Ecto neural progenitor cell (in vitro differentiated cells): ENCODE measurements at regions not wholly inside any gene's neighbourhood (a gene's known extent, or its start where the extent isn't known, plus 50 kb on each side); places are given as distances from the start of the nearest gene placed in this dataset.

Experiments
- DNase-seq: peaks from one replicate; pipeline ENCODE4 v3.0.0-alpha.2; 2018; ENCODE audit warnings: low spot score

DNA sequence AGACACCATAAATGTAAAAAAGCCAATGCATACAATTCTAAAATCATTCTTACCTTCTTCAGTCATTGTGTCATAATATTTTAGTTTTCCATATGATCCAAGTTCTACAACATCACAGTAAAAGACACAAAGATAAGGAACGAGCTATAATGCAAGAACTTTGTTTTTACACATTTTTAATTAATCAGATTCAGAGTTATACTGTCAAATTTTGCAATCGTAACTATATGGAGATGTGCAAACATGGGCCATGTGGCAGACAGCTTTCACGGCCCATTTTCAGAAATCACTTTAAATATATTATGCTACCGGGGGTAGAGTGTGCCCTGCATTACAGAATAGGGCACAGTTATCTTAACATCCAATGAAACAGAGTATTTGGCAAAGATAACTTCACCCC, 188.4 kb downstream of the ACER2 start:
- DNase-seq, result no peak

DNA sequence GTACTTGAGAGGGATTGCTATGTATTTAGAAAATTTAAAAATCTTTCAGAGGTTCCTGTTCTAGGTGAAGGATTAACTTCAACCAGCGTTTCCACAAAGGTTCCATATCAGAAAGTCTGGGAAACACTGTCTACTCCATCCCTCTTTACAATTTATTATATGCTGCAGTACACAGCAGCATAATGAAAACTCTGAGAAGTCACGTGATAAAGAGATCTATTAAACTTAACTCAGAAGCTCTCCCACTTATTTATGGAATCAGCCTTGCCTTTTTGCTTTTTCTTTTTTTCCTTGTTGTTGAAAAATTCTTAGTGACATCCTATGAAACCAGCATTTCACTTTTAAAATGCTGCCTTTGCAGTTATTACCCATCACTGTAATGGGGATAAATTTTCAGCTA, 186.2 kb downstream of the ACER2 start:
- no peak for DNase-seq

DNA sequence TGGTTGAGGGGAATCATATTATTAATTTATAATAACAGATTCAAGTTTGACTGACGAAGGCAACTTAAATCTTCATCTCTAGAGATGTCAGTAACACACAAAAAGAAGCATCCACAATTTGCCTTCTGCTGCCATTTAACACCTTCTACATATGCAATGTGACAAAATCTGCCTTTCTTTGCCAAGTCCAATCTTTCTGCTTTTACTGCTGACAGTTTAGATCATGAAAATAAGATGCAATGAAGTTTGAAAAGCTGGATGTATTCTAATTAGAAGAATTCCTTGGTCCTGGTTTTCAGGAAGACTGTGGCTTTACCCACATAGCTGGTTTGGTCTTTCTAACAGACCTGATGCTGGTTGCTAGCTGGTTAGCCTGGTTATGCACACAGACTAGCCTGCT, 178.9 kb downstream of the ACER2 start:
- DNase-seq, result no peak

DNA sequence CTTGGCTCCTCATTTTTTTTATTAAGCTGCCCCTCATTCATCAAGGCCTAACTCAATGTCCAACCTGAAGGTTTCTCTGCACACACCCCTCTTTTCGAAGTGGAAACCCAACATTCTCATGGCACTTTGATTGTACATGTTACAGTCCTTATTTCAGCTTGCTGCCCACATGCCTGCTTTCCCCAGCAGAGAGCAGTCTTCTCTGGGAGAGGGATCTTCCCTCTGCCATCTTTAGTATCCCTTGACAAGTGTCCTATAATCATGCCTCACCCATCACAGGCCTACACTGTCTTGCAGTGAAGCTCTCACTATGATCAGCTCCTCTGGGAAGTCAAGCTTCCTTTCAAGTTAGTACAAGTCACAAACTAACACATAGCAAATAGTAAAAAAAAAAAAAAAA, 175.1 kb downstream of the ACER2 start:
- no peak for DNase-seq

DNA sequence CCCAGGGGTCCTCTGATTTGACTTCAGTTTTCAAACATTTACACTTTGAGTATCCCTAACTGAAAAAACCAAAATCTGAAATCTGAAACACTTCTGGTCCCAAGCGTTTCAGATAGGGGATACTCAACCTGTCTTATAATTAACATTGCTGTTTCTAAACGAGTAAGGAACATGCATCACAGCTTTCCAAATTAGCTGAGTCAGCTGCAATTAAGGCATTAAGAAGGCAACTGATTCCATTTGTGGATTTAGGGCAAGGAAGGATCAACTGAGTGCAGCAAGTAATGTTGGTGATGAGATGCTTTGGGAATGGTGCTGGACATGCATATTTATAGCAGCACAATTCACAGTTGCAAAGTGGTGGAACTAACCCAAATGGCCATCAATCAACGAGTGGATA, 168.6 kb downstream of the ACER2 start:
- DNase-seq, result no peak

DNA sequence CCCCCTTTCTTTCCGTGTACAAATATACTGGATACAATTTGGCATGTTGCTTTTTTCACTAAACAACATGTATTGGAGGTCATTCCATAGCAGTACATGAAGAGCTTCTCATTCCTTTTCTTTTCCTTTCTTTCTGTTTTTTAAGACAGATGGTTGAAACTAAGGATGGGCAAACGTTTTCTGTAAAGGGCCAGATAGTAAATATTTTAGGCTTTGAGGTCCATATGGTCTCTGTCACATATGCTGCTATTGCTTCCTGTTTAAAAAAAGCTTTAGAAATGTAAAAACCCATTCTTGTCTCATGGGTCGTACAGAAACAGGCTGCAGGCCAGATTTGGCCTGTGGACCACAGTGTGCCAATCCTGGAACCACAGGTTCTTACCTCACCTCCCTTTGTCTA, 160.1 kb downstream of the ACER2 start:
- no peak for DNase-seq

DNA sequence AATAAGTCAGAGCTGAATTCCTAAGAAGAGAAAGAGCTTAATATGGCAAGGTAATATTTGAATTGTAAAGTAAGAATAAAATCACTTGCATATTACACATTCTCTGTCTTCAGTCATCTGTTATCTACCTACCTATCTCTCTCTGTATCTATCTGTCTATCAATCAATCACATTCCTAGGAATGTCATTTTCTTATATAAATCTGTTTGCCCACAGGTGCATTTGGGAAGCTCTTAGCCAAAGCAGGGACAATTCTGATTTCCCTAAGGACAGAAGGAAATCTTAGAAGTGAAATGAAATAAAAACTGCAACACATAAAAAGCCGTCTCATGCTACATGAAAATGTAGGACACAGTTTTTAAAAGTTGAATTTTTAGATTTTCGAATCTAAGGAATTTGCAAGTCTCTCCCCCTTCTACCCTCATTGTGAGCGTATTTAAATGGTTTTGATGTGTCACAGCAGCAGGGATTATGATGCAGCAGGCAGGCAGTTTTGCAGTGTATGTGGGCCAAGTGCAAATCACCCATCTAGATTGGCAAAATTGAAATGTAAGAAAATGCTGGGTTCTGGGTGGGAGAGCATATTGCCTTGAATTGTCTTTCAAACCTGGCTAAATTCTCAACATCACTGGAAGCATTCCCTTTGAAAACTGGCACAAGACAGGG, 155.7 kb downstream of the ACER2 start:
- DNase-seq, result no peak

DNA sequence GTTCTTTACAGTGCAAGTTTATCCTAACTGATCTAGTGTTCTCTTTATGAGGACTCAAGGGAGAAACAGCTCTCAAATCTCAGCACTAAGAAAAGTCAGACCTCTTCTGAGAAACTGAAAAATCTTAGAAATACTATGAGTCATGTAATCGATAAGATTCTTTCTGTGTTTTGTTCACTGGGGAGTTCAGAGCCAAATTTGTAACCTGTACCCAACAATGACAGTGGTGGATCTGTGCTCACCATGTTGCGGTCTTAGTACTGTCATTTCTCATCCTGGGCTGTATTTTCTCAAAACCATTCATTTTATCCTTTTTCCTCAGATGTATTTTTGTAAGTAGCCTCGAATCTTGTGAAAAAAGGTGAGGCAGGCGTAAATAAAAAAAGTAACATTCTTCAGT, 146.4 kb downstream of the ACER2 start:
- no peak for DNase-seq

DNA sequence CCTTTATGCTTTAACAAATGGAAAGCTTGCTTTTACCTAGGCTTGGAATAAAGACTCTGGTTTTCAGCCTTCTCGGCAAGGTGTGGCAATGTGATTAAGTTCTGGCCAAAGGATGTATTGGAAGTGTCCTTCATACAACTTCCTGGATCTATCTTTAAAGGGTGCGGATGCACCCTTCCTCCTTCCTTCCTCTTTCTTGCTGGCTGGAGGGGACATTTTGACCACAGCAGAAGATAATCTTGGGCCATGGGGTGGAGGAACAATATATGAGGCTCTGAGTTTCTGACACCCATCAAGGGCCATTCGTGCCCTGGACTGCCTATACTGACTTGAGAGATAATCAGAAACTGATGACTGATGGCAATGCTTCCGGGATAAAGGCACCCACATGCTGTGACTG, 145.7 kb downstream of the ACER2 start:
- no peak for DNase-seq

DNA sequence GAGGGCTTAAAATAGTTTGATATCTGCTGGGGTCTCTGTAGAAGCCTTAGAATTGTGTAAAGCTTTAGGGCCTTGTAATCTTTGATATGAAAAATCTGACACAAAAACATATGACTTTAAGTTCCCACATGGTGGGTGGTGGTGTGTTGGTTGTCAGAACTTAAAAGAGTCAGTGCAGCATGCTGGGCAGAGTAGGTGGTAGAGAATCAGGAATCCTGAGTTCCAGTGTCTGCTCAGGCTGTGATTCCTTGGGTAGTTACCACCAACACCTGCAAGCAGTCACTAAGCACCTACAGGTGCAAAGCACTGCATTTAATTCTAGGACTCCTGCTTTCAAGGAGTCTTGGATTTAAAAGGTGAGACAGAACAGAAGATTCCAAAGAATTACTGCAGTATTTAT, 144.6 kb downstream of the ACER2 start:
- no peak for DNase-seq

DNA sequence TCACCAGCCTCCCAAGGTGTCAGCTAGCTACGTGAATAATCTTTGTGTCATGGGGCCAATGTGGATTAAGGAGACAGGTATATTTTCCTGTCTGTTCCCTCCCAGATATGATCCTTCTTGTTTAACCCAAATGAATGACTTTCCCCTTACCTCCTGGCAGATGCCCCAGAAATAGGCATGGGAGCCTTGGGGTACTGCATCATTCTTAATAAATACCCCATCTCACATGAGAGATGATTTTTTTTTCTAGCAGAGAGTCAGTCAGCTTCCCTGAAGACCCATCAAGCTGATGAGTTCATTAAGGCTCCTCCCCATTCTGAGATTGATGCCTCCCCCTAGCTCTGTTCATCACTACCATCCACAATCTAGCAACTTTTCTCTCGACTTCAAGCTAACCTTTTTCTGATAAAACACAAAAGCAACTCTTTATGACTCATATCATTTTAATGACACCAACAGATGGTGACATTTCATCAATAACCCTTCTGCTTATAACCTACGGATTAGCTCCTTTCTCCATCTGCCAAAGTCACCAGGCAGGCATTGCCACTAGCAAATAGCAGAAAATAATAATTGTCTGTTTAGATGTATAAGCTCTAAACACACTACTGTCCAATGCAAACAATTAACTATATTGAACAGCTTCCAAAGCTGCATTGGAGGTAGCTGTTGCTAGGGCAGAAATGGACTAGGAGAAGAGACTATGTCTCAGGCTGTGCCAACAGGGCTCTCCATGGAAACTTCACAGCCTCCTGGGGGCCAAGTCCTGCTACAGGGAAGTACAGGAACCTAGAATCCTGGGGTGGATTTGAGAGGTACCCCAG, 143.7 kb downstream of the ACER2 start:
- DNase-seq, result no peak

DNA sequence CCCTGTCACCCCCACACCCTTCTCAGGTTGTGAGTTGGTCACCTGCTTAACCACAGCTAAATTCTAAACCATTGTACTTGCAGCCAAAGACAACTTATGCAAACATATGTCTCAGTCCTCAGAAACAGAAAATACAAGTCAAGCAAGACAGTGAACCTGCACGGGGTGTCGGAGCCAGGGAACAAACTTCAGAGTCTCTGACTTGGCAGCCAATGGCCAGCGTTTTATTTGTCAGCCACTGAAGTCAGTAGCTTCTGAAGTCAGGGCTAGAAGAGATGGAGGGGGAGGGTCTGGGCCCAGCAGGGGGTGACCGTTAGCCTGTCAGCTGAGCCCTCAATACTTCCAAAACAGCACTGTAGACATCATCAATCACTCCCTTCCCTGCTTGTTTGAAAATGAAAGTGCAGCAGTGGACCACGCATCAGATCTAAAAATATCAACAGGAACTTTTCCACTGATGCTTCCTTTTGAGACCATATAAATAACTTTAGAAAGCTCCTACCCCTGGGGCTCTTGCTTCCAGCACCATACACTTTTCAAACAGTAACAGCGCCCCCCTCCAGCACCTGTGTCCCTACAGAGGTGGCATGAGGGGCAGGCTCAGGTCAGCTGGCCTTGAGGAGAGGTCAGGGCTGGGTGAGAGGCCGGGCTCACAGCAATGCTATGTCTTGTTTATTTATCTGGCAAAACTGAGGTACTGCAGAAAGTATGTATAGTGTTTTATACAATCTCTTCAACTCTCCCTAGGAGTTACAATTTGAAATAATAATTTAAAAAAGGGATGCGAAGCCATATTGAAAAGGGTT, 142.5 kb downstream of the ACER2 start:
- no peak for DNase-seq

DNA sequence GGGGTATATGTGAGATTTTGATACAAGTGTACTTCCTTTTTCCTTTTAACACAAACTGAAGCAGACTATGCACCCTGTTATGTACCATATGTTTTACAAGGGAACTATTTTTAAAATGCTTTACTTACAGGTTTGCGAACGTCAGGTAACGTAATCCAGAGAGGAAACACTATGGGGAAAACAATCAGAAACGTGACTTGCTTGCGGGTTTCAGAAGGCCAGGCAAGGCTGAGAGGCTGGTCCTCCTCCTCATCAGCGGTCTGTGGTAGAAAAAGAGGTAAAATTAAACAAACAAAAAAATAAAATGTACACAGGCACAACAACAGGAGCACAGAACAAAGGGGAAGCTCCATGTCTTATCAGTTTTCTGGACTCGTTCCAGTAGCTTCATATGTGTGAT, 141.2 kb downstream of the ACER2 start:
- no peak for DNase-seq

DNA sequence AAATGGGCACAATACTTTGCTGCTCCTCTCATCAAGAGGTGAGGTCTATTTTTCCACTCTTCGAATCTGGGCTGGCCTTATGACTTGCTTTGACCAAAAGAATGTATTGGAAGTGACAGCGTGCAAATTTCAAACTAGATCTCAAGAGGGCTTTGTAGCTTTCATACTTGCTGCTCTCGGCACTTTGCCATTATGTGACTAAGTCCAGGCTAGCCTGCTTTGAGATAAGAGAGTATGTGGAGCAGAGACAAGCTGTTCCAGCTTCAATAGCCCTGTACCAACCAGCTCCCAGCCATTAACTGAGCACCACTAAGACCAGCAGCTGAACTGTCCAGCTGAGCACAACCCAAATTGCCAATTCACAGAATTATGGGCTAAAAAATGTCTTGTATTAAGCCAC, 124.6 kb downstream of the ACER2 start:
- DNase-seq, result no peak

DNA sequence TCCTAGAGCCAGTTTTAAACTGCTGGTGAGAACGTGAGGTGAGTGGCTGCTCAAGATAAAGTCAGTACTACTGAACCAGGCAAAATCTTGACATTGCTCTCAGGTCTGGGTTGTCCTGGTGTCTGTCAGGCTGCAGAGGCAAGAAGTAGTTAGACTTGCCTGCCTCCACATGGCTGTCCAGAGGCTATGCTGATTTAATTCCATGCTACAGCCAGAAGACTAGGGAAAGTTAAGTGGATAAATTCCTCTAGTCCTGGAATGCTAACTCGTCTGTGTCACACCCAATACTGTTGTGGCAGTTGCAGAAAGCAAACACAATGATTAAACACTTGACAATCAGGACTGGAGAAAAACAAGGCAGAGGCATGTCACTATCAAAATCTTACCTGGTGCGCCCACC, 118.9 kb downstream of the ACER2 start:
- no peak for DNase-seq

DNA sequence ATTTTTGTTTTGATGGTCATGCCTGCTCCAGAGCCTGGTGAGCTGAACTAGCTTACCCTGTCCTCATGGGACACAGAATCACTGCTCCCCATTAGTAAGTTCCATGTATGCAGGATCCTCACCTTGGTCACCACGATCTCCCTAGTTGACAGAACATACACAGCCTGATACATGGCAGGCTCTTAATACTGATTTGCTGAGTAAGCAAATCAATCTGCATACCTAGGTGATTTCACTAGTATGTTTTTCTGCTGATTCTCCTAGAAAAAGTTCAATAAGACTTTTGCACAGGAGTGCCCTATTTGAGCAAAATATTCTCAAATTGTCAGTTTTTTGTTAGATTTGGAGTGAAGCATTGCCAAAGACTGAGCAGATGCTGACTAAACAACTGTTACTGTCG, 113.7 kb downstream of the ACER2 start:
- no peak for DNase-seq

DNA sequence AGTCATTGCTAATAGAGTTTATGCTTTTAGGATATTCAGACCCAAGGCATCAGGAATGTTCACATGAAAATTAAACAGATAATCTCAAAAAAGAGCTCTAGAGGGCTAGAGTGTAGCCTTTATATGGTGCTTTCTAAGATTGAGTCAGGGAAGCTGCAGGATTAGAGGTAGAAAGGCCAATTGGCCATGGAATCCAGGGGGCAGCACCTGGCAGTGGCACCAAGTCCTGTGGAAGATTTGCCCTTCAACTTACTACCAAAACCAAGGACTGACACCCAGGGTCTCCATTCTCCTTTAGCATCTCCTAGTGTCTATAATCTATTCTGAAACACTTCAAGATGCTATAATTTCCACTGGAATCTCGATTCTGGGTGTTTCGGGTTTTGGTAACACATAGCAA, 112.4 kb downstream of the ACER2 start:
- DNase-seq, result no peak

DNA sequence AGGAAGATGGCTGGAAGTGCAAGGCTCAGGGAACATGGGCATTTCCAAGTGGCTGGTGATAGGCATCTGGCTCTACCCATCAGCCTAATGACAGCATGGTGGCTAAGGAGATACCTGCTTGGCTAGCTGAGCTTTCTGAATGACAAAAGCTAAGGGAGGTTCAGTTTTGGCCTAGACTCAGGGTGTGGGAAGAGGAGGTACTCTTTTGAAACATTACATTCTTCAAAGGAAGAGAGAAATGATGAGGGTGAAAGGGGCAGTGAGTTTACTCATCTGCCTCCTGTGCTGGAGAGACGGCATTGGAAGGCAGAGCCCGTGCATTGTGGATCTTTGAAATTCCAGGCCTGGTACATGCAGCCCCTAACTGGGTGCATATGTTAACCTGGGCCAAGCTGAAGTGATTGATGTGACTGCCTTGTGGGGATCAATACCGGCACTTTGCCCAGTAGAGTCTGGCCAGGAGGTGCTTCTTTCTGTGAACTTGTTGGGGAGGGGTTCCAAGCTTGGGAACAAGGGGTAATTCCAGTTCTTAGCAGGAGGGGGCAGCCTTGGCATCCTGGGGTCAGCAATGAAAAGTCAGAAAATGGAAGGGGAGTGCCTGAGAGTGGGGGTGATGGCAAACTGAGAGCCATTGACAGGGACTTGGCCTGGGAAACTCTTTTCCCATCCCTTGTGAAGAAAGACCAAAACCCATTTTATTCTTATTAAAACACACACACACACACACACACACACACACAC, 108.6 kb downstream of the ACER2 start:
- peak; percentile 58 for DNase-seq

DNA sequence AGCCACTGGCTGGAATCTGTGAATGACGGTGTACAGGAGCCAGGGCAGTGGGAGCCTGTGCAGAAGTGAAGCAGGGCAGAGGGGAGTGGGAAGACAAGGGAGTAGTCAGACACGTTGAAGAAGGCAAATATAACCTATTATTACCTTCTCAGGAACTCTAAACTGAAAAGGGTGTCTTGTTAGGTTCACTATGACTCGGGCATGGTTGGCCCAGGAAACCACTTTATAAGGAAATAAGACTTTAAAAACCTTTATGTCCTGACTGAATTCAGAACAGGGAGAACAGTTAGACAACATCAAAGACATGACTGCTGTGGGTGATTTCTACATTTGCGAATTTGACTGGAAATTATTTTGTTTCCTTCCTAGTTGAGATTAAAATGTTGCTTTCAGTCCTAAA, 107.5 kb downstream of the ACER2 start:
- DNase-seq, result no peak

DNA sequence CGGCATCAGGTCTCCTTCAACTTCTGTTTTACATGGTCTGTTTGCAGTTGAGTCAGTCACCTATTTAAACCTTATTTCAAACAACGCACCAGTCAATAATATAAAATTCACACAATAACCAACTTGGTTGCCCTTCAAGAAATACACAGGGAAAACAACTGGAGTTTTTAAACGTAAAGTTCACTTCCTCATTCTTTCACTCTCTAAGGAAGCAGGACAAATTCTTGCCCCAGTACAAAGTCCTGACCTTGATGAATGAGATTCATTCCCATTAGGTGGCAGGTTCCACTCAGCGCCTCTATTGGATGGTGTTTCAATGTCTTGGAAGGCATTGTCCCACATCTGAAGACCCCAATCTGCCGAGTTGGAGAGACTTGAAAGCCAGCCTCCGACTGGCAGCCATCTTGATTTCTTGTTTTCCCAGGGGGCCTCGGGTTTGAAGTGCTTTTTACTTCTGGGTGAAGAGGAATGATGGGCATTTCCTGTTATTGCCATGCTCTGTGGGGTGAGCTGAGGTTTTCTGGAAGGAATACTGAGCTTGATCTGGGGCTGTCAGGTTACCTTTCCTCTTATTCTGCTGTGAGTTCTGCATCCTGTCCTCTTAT, 105.0 kb downstream of the ACER2 start:
- no peak for DNase-seq

DNA sequence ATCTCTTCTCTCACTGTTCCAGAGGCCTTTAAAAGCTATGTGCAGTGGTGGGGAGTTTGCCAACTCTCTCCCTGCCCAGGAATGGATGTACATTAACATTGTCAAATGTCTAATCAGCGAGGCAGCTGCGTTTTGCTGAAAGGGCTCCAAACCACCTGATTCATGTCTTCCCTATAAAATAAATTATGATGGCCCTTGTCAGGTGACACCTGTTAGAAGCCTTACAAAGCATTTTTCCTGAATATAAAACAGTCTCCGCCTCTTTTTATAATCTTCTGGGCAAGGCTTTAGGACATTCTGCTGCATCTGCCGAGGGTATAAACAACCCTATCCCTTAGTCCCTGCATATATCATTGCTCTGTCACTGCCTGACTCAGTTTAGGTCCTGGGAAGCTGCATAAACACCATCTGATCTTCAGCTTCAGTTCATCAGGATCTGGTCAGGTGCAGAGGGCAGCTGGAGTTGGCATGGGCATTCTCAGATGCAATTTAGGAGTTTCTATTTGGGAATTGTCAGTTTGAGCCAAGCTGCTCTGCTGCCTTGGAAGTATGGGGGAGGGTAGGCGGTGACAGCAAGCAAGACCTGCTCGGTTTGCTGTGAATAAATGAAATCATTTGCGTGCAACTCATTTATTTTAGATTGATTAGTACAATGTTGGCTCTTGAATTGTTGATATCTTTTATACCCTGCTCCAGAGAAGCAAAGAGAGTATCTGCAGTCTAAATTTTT, 103.5 kb downstream of the ACER2 start:
- DNase-seq, result no peak
